Fibroblast of the aortic adventitia (primary cell): ENCODE measurements at regions not wholly inside any gene's neighbourhood (a gene's known extent, or its start where the extent isn't known, plus 50 kb on each side); places are given as distances from the start of the nearest gene placed in this dataset.

Experiments
- DNase-seq: peaks from one replicate; pipeline ENCODE4 v3.0.0-alpha.2; 2010; ENCODE audit warnings: low read depth
- H3K4me3 ChIP-seq: 2 replicates; pipeline ENCODE4 v1.5.1; 2011; ENCODE audit warnings: low read depth, mild to moderate bottlenecking, control low read depth, low read length, moderate library complexity
- CTCF ChIP-seq: IDR thresholded peaks from 2 replicates; pipeline ENCODE4 v1.5.1; 2011; ENCODE audit warnings: mild to moderate bottlenecking, low read length, control low read depth, inconsistent platforms; ENCODE audit not compliant: insufficient read depth

DNA sequence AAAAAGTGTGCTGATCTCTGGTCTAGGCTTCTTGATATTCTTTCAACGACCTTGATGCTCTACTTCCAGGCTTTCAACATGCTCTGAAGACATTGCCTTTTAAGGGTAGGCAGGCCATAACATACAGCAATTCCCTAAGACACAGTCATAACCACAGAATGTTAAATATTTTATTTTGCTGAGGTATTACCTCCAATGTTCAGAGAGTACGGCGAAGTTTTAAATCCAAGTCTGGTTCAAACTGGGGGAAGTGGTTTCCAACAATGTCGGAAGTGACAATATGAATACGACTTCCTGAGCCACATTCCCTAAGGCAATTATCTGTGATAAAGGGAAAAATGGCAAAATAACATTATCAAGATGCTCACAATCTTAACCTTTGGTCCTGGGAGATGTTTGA lies 1077.9 kb upstream of the PIK3C3 start:
- DNase-seq, result peak; percentile 63
- H3K4me3 ChIP-seq, result no peak overlapping the region
- no peak for TF ChIP-seq CTCF

DNA sequence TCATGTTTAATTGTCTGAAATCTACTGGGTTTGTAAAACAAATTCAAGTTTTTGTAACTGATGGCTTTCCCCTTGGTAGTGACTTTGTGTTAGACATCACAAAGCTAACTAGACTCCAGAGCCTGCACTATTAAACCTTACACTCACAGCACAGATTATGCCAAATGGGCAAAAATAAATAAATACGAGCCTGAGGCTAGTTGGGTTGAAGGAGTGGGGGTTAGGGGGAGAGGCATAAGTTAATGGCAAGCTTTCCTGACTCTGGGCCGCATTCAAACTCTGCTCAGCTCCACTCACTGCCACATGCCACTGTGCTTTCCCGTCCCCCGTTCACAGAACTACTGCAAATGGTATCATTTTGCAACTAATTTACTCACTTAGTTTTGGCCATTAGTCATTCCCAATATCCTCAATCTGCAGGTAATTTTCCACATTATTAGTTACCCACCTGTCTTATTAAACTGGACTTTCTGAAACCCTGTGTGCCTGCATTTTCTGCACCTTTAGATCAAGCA lies 1079.9 kb upstream of the PIK3C3 start:
- no peak overlapping the region for H3K4me3 ChIP-seq
- no peak for TF ChIP-seq CTCF
- DNase-seq, result no peak

DNA sequence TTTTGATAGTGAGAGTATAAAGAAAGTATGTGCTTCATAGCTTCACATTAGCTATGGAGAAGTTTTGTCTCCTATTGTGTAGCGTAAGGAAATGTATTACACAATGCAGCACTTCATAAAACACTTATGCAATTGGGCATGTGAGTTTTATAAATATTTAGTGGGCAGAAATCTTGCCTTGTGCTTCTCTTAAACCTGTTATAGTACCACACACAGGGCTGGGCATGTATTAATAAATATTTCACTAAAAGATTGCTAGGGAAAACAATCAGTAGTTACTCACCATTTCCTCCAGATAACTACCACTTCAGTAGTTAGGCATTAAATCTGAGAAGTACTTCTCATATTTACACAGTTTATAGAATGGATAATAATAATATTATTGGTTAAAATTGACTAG lies 1080.8 kb upstream of the PIK3C3 start:
- no peak overlapping the region for H3K4me3 ChIP-seq
- no peak for TF ChIP-seq CTCF
- peak; percentile 61 for DNase-seq

- no peak overlapping the region for H3K4me3 ChIP-seq
- peak; percentile 95 for DNase-seq
- TF ChIP-seq CTCF, result no peak
Observed at GRCh38 chr18:40868110-40868858, 1086.8 kb upstream of the PIK3C3 start.

- no peak for TF ChIP-seq CTCF
- peak; percentile 89 for DNase-seq
- no peak overlapping the region for H3K4me3 ChIP-seq
Observed at GRCh38 chr18:40867459-40867858, 1087.6 kb upstream of the PIK3C3 start.

- no peak for TF ChIP-seq CTCF
- DNase-seq, result no peak
- no peak overlapping the region for H3K4me3 ChIP-seq
Observed at GRCh38 chr18:40866968-40867367, 1088.1 kb upstream of the PIK3C3 start.
